ENCODE measurements at regions not wholly inside any gene's neighbourhood (a gene's known extent, or its start where the extent isn't known, plus 50 kb on each side); places are given as distances from the start of the nearest gene placed in this dataset.

GRCh38 chr13:44206434-44206833 lies 167.2 kb upstream of the SERP2 start:
- TF ChIP-seq CTCF (IDR thresholded peaks at IDR 0.05), result no peak
- TF ChIP-seq POLR2A (IDR thresholded peaks at IDR 0.05), result no peak

Data from tibial nerve (tissue), 3 donors.